ENCODE measurements at regions not wholly inside any gene's neighbourhood (a gene's known extent, or its start where the extent isn't known, plus 50 kb on each side); places are given as distances from the start of the nearest gene placed in this dataset.
"Not testable (repeated sequence)": the region's sequence is repeated elsewhere in the genome, so short reads cannot be mapped to it uniquely, and the experiment has no call there.

- H3K9ac ChIP-seq (ENCODE audit: low read depth, low read length) = no peak overlapping the region
- H3K36me3 ChIP-seq (ENCODE audit: insufficient read depth, low read length) = no peaks in the 10 kb centered on the region
- no peaks in the 10 kb centered on the region for H3K9me3 ChIP-seq (ENCODE audit: insufficient read depth, low read depth, low read length)
- H3K4me3 ChIP-seq (ENCODE audit: low read length) = no peak overlapping the region
- H3K27me3 ChIP-seq (ENCODE audit: insufficient read depth, low read length) = no peaks in the 10 kb centered on the region
- H3K4me1 ChIP-seq (ENCODE audit: insufficient read depth, low read length) = no peaks in the 10 kb centered on the region
- WGBS = 78% methylated on average over 2 of the region's 2 CpGs
- H3K27ac ChIP-seq (ENCODE audit: low read depth, low read length) = no peak overlapping the region
Measured at GRCh38 chrX:39047174-39047573, 245.9 kb downstream of the MID1IP1 start.

GRCh38 chrX:39049975-39050374, 248.7 kb downstream of the MID1IP1 start:
- Histone ChIP-seq H3K9ac (ENCODE audit: low read depth, low read length) (no peak overlapping the region), H3K4me1 (ENCODE audit: insufficient read depth, low read length) (no peaks in the 10 kb centered on the region), H3K27me3 (ENCODE audit: insufficient read depth, low read length) (no peaks in the 10 kb centered on the region), H3K9me3 (ENCODE audit: insufficient read depth, low read depth, low read length) (no peaks in the 10 kb centered on the region), H3K4me3 (ENCODE audit: low read length) (no peak overlapping the region), H3K36me3 (ENCODE audit: insufficient read depth, low read length) (no peaks in the 10 kb centered on the region), H3K27ac (ENCODE audit: low read depth, low read length) (no peak overlapping the region)
- no CpG with 5 or more reads among the region's 2 CpGs for WGBS

GRCh38 chrX:39050427-39050826, 249.2 kb downstream of the MID1IP1 start:
- Histone ChIP-seq H3K9ac (ENCODE audit: low read depth, low read length) (no peak overlapping the region), H3K4me1 (ENCODE audit: insufficient read depth, low read length) (no peaks in the 10 kb centered on the region), H3K27me3 (ENCODE audit: insufficient read depth, low read length) (no peaks in the 10 kb centered on the region), H3K9me3 (ENCODE audit: insufficient read depth, low read depth, low read length) (no peaks in the 10 kb centered on the region), H3K27ac (ENCODE audit: low read depth, low read length) (no peak overlapping the region), H3K4me3 (ENCODE audit: low read length) (no peak overlapping the region), H3K36me3 (ENCODE audit: insufficient read depth, low read length) (no peaks in the 10 kb centered on the region)
- WGBS = 85% methylated on average over 4 of the region's 4 CpGs

- Histone ChIP-seq H3K4me1 (ENCODE audit: insufficient read depth, low read length) (no peaks in the 10 kb centered on the region), H3K27me3 (ENCODE audit: insufficient read depth, low read length) (no peaks in the 10 kb centered on the region), H3K4me3 (ENCODE audit: low read length) (no peak overlapping the region), H3K36me3 (ENCODE audit: insufficient read depth, low read length) (no peaks in the 10 kb centered on the region), H3K9me3 (ENCODE audit: insufficient read depth, low read depth, low read length) (no peaks in the 10 kb centered on the region), H3K27ac (ENCODE audit: low read depth, low read length) (no peak overlapping the region), H3K9ac (ENCODE audit: low read depth, low read length) (no peak overlapping the region)
- 90% methylated on average over 2 of the region's 2 CpGs for WGBS
Measured at GRCh38 chrX:39052751-39053150, 251.5 kb downstream of the MID1IP1 start.

- Histone ChIP-seq H3K4me1 (ENCODE audit: insufficient read depth, low read length) (no peaks in the 10 kb centered on the region), H3K27me3 (ENCODE audit: insufficient read depth, low read length) (no peaks in the 10 kb centered on the region), H3K4me3 (ENCODE audit: low read length) (no peak overlapping the region), H3K36me3 (ENCODE audit: insufficient read depth, low read length) (no peaks in the 10 kb centered on the region), H3K9ac (ENCODE audit: low read depth, low read length) (no peak overlapping the region), H3K27ac (ENCODE audit: low read depth, low read length) (no peak overlapping the region), H3K9me3 (ENCODE audit: insufficient read depth, low read depth, low read length) (peaks cover 7% of the 10 kb centered on the region)
- 94% methylated on average over 3 of the region's 3 CpGs for WGBS
Measured at GRCh38 chrX:39058724-39059123, 257.5 kb downstream of the MID1IP1 start.

- Histone ChIP-seq H3K9ac (ENCODE audit: low read depth, low read length) (no peak overlapping the region), H3K27ac (ENCODE audit: low read depth, low read length) (no peak overlapping the region), H3K9me3 (ENCODE audit: insufficient read depth, low read depth, low read length) (peaks cover 7% of the 10 kb centered on the region), H3K27me3 (ENCODE audit: insufficient read depth, low read length) (no peaks in the 10 kb centered on the region), H3K36me3 (ENCODE audit: insufficient read depth, low read length) (no peaks in the 10 kb centered on the region), H3K4me3 (ENCODE audit: low read length) (no peak overlapping the region), H3K4me1 (ENCODE audit: insufficient read depth, low read length) (no peaks in the 10 kb centered on the region)
Measured at GRCh38 chrX:39059866-39060265, 258.6 kb downstream of the MID1IP1 start.

- H3K4me1 ChIP-seq (ENCODE audit: insufficient read depth, low read length) = peaks cover 14% of the 10 kb centered on the region
- H3K36me3 ChIP-seq (ENCODE audit: insufficient read depth, low read length) = no peaks in the 10 kb centered on the region
- 89% methylated on average over 2 of the region's 4 CpGs for WGBS
- peaks cover 7% of the 10 kb centered on the region for H3K9me3 ChIP-seq (ENCODE audit: insufficient read depth, low read depth, low read length)
- no peak overlapping the region for H3K4me3 ChIP-seq (ENCODE audit: low read length)
- no peaks in the 10 kb centered on the region for H3K27me3 ChIP-seq (ENCODE audit: insufficient read depth, low read length)
- H3K9ac ChIP-seq (ENCODE audit: low read depth, low read length) = no peak overlapping the region
- no peak overlapping the region for H3K27ac ChIP-seq (ENCODE audit: low read depth, low read length)
Measured at GRCh38 chrX:39063037-39063436, 261.8 kb downstream of the MID1IP1 start.

GRCh38 chrX:39063702-39064101, 262.4 kb downstream of the MID1IP1 start:
- peaks cover 7% of the 10 kb centered on the region for H3K9me3 ChIP-seq (ENCODE audit: insufficient read depth, low read depth, low read length)
- H3K4me3 ChIP-seq (ENCODE audit: low read length) = no peak overlapping the region
- no peak overlapping the region for H3K9ac ChIP-seq (ENCODE audit: low read depth, low read length)
- peaks cover 14% of the 10 kb centered on the region for H3K4me1 ChIP-seq (ENCODE audit: insufficient read depth, low read length)
- H3K36me3 ChIP-seq (ENCODE audit: insufficient read depth, low read length) = no peaks in the 10 kb centered on the region
- H3K27ac ChIP-seq (ENCODE audit: low read depth, low read length) = no peak overlapping the region
- no peaks in the 10 kb centered on the region for H3K27me3 ChIP-seq (ENCODE audit: insufficient read depth, low read length)

GRCh38 chrX:39065051-39065871, 264.0 kb downstream of the MID1IP1 start:
- H3K9me3 ChIP-seq (ENCODE audit: insufficient read depth, low read depth, low read length) = peaks cover 7% of the 10 kb centered on the region
- peak overlapping the region; percentile 37 for H3K4me3 ChIP-seq (ENCODE audit: low read length)
- peak overlapping the region; percentile 93 for H3K27ac ChIP-seq (ENCODE audit: low read depth, low read length)
- WGBS = 5% methylated on average over 20 of the region's 21 CpGs
- H3K36me3 ChIP-seq (ENCODE audit: insufficient read depth, low read length) = no peaks in the 10 kb centered on the region
- H3K9ac ChIP-seq (ENCODE audit: low read depth, low read length) = peak overlapping the region; percentile 47
- peaks cover 14% of the 10 kb centered on the region for H3K4me1 ChIP-seq (ENCODE audit: insufficient read depth, low read length)
- H3K27me3 ChIP-seq (ENCODE audit: insufficient read depth, low read length) = no peaks in the 10 kb centered on the region

- WGBS = 96% methylated on average over 4 of the region's 5 CpGs
- Histone ChIP-seq H3K9ac (ENCODE audit: low read depth, low read length) (no peak overlapping the region), H3K4me3 (ENCODE audit: low read length) (no peak overlapping the region), H3K27ac (ENCODE audit: low read depth, low read length) (no peak overlapping the region), H3K27me3 (ENCODE audit: insufficient read depth, low read length) (no peaks in the 10 kb centered on the region), H3K36me3 (ENCODE audit: insufficient read depth, low read length) (no peaks in the 10 kb centered on the region), H3K4me1 (ENCODE audit: insufficient read depth, low read length) (peaks cover 14% of the 10 kb centered on the region), H3K9me3 (ENCODE audit: insufficient read depth, low read depth, low read length) (no peaks in the 10 kb centered on the region)
Measured at GRCh38 chrX:39067866-39068265, 266.6 kb downstream of the MID1IP1 start.

GRCh38 chrX:39068634-39069033, 267.4 kb downstream of the MID1IP1 start:
- not testable (repeated sequence) for H3K27ac ChIP-seq (ENCODE audit: low read depth, low read length); H3K36me3 ChIP-seq (ENCODE audit: insufficient read depth, low read length); H3K4me3 ChIP-seq (ENCODE audit: low read length); H3K9ac ChIP-seq (ENCODE audit: low read depth, low read length); H3K27me3 ChIP-seq (ENCODE audit: insufficient read depth, low read length); H3K9me3 ChIP-seq (ENCODE audit: insufficient read depth, low read depth, low read length)
- H3K4me1 ChIP-seq (ENCODE audit: insufficient read depth, low read length) = peaks cover 14% of the 10 kb centered on the region
- 86% methylated on average over 1 of the region's 1 CpG for WGBS

GRCh38 chrX:39070009-39070408, 268.8 kb downstream of the MID1IP1 start:
- Histone ChIP-seq H3K4me3 (ENCODE audit: low read length) (no peak overlapping the region), H3K27me3 (ENCODE audit: insufficient read depth, low read length) (no peaks in the 10 kb centered on the region), H3K4me1 (ENCODE audit: insufficient read depth, low read length) (peaks cover 14% of the 10 kb centered on the region), H3K9me3 (ENCODE audit: insufficient read depth, low read depth, low read length) (no peaks in the 10 kb centered on the region), H3K36me3 (ENCODE audit: insufficient read depth, low read length) (no peaks in the 10 kb centered on the region), H3K9ac (ENCODE audit: low read depth, low read length) (no peak overlapping the region), H3K27ac (ENCODE audit: low read depth, low read length) (no peak overlapping the region)
- WGBS = 95% methylated on average over 28 of the region's 28 CpGs

All from HUES64 (cell line).